ENCODE measurements at regions not wholly inside any gene's neighbourhood (a gene's known extent, or its start where the extent isn't known, plus 50 kb on each side); places are given as distances from the start of the nearest gene placed in this dataset.

DNA sequence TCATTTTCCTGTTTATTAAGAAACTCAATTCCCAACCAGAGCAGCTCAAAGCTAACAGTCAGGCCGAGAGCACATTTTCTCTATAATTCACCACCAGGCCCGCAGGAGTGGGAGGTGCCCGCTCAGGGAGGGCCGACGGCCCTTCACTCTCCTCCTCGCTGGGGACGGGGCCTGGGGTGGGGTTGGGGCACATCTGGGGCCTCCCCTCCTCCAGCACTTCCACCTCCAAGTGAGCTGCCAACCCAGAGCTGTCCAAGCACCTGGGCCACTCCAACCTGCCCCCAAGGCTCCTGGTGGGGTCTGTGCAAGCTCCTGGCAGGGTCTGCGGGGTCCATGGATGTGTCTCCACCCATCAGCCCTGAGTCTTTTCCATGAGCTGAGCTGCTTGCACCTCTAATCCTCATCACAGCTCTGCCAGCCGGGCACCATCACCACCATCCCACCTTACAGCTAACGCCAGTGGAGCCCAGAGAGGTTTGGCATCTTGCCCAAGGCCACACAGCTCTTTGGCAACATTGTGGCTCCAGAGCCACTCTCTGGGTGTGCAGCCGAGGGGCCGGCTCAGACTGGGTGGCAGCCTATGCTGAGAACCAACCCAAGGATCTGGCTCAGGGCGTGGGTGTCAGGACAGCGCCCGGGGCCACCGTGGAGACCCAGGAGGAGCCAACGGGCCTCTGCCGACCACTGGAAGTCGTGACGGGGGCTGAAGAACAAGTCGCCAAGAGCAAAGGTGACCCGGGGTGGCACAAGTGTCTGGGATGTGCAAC, 193.5 kb downstream of the BRD1 start:
- Histone ChIP-seq H3K27ac (ENCODE audit: extremely low read length, insufficient read depth, low read length) (no peak overlapping the region), H3K79me2 (ENCODE audit: insufficient read depth, low read length) (no peaks in the 10 kb centered on the region), H3K4me3 (replicated peaks in 1 of 3; ENCODE audit: insufficient read depth in 1 of 3, low read depth in 2 of 3, low read length in 3 of 3) (no peak overlapping the region), H3K36me3 (replicated peaks in 1 of 2; ENCODE audit: control insufficient read depth in 1 of 2, insufficient read depth in 2 of 2, low read length in 2 of 2) (no peaks in the 10 kb centered on the region), H3K27me3 (ENCODE audit: control insufficient read depth in 1 of 2, insufficient read depth in 2 of 2, low read length in 2 of 2) (peaks cover 11 to 71% of the 10 kb centered on the region in 2 experiments), H3K9me3 (ENCODE audit: low read length) (no peaks in the 10 kb centered on the region), H3K4me2 (ENCODE audit: low read depth, low read length) (no peak overlapping the region), H3K4me1 (ENCODE audit: insufficient read depth, low read length) (0 out of 2 replicates have a peak, but pooled peaks cover 5% of the 10 kb centered on the region), H2AFZ (ENCODE audit: low read length) (no peak overlapping the region), H3K9ac (ENCODE audit: insufficient read depth, low read depth, low read length) (no peak overlapping the region), H4K20me1 (ENCODE audit: insufficient read depth, low read length) (peaks cover 4% of the 10 kb centered on the region; the same call in 1 of the 2 replicates)
- in situ Hi-C loops (cut with HindIII; ENCODE audit: extremely low pct_ligation_motif_present, low pct_unique_long_range_greater_than_20kb) = loop anchor here (5.0 kb wide), 1 partner anchor 202 kb away; no protein-coding TSS in a partner anchor
- FAIRE-seq (no peak), ATAC-seq (no peak), DNase-seq (ENCODE audit: low spot score) (no peak)
- intact Hi-C loops (cut with micrococcal nuclease; ENCODE audit: unreplicated experiment) = no loop called here
- TF ChIP-seq SAFB2 (CRISPR knock-in tag; IDR thresholded peaks at IDR 0.05; ENCODE audit: borderline replicate concordance, low read depth) (no peak), ZNF768 (CRISPR knock-in tag; IDR thresholded peaks at IDR 0.05) (peak; percentile 92)
- BruUV-seq (replicated peaks) = no TSS peak
- WGBS (ENCODE audit: low lambda C conversion rate) = 17% methylated on average over 9 of the region's 22 CpGs
- CTCF ChIA-PET (ENCODE audit: low intra/inter-chr PET ratio, low total read pairs) = no interaction called here
- POLR2A ChIA-PET = no interaction called here

DNA sequence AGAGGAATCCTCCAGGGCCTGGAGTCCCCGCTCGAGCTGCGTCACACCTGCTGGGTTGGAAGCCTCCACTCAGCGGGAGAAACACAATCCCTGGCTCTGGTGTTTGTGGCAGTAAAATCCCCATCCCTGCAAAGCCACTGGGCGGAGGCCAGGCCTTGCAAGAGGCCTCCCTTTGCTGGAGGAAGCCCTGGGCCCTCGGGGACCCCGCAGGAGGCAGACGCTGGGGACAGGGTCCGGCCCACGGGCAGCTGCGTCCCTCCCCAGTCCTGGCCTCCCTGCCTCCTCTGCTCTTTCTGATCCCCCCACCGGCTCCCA, 194.7 kb downstream of the BRD1 start:
- H3K9me3 ChIP-seq (ENCODE audit: low read length) = no peaks in the 10 kb centered on the region
- H3K27ac ChIP-seq (ENCODE audit: extremely low read length, insufficient read depth, low read length) = no peak overlapping the region
- 0 out of 2 replicates have a peak, but pooled peaks cover 5% of the 10 kb centered on the region for H3K4me1 ChIP-seq (ENCODE audit: insufficient read depth, low read length)
- BruUV-seq (replicated peaks) = no TSS peak
- H3K79me2 ChIP-seq (ENCODE audit: insufficient read depth, low read length) = no peaks in the 10 kb centered on the region
- TF ChIP-seq, protein P1, sequence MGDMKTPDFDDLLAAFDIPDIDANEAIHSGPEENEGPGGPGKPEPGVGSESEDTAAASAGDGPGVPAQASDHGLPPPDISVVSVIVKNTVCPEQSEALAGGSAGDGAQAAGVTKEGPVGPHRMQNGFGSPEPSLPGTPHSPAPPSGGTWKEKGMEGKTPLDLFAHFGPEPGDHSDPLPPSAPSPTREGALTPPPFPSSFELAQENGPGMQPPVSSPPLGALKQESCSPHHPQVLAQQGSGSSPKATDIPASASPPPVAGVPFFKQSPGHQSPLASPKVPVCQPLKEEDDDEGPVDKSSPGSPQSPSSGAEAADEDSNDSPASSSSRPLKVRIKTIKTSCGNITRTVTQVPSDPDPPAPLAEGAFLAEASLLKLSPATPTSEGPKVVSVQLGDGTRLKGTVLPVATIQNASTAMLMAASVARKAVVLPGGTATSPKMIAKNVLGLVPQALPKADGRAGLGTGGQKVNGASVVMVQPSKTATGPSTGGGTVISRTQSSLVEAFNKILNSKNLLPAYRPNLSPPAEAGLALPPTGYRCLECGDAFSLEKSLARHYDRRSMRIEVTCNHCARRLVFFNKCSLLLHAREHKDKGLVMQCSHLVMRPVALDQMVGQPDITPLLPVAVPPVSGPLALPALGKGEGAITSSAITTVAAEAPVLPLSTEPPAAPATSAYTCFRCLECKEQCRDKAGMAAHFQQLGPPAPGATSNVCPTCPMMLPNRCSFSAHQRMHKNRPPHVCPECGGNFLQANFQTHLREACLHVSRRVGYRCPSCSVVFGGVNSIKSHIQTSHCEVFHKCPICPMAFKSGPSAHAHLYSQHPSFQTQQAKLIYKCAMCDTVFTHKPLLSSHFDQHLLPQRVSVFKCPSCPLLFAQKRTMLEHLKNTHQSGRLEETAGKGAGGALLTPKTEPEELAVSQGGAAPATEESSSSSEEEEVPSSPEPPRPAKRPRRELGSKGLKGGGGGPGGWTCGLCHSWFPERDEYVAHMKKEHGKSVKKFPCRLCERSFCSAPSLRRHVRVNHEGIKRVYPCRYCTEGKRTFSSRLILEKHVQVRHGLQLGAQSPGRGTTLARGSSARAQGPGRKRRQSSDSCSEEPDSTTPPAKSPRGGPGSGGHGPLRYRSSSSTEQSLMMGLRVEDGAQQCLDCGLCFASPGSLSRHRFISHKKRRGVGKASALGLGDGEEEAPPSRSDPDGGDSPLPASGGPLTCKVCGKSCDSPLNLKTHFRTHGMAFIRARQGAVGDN (CRISPR knock-in tag; IDR thresholded peaks at IDR 0.05) = 0 out of 2 replicates have a peak, but pooled peaks have one; percentile 2
- no peak for TF ChIP-seq CC2D1A (CRISPR knock-in tag; IDR thresholded peaks at IDR 0.05)
- TF ChIP-seq, protein P2, sequence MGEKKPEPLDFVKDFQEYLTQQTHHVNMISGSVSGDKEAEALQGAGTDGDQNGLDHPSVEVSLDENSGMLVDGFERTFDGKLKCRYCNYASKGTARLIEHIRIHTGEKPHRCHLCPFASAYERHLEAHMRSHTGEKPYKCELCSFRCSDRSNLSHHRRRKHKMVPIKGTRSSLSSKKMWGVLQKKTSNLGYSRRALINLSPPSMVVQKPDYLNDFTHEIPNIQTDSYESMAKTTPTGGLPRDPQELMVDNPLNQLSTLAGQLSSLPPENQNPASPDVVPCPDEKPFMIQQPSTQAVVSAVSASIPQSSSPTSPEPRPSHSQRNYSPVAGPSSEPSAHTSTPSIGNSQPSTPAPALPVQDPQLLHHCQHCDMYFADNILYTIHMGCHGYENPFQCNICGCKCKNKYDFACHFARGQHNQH (CRISPR knock-in tag; IDR thresholded peaks at IDR 0.05) = no peak
- CTCF ChIA-PET (ENCODE audit: low intra/inter-chr PET ratio, low total read pairs) = interaction anchor here (1.4 to 2.1 kb wide), 2 partner anchors 199 to 587 kb away, joined by 4 to 31 read pairs; no protein-coding TSS in a partner anchor
- intact Hi-C loops (cut with micrococcal nuclease; ENCODE audit: unreplicated experiment) = no loop called here
- no peak overlapping the region for H3K4me3 ChIP-seq (replicated peaks in 1 of 3; ENCODE audit: insufficient read depth in 1 of 3, low read depth in 2 of 3, low read length in 3 of 3)
- no peak overlapping the region for H2AFZ ChIP-seq (ENCODE audit: low read length)
- no CpG with 5 or more reads among the region's 12 CpGs for WGBS (ENCODE audit: low lambda C conversion rate)
- H3K4me2 ChIP-seq (ENCODE audit: low read depth, low read length) = no peak overlapping the region
- POLR2A ChIA-PET = no interaction called here
- no peaks in the 10 kb centered on the region for H3K36me3 ChIP-seq (replicated peaks in 1 of 2; ENCODE audit: control insufficient read depth in 1 of 2, insufficient read depth in 2 of 2, low read length in 2 of 2)
- FAIRE-seq = no peak
- ATAC-seq = peak; percentile 10; the same call in 1 of the 3 replicates
- peaks cover 4% of the 10 kb centered on the region; the same call in 1 of the 2 replicates for H4K20me1 ChIP-seq (ENCODE audit: insufficient read depth, low read length)
- in situ Hi-C loops (cut with HindIII; ENCODE audit: extremely low pct_ligation_motif_present, low pct_unique_long_range_greater_than_20kb) = loop anchor here (5.0 kb wide), 1 partner anchor 201 kb away; no protein-coding TSS in a partner anchor
- DNase-seq (ENCODE audit: low spot score) = no peak
- no peak overlapping the region for H3K9ac ChIP-seq (ENCODE audit: insufficient read depth, low read depth, low read length)
- peaks cover 10 to 70% of the 10 kb centered on the region in 2 experiments for H3K27me3 ChIP-seq (ENCODE audit: control insufficient read depth in 1 of 2, insufficient read depth in 2 of 2, low read length in 2 of 2)

Measured in HepG2 (cell line).